GM12874 (cell line): ENCODE measurements at regions not wholly inside any gene's neighbourhood (a gene's known extent, or its start where the extent isn't known, plus 50 kb on each side); places are given as distances from the start of the nearest gene placed in this dataset.

ENCODE experiments used
- CTCF ChIP-seq: IDR thresholded peaks from 2 replicates; pipeline ENCODE4 v1.5.1; 2011; ENCODE audit warnings: low read depth, mild to moderate bottlenecking, control low read depth, low read length, moderate library complexity; ENCODE audit not compliant: insufficient read depth

GRCh38 chr1:38444311-38444710, 397.7 kb upstream of the POU3F1 start:
- TF ChIP-seq CTCF = no peak

- no peak for TF ChIP-seq CTCF
Observed at GRCh38 chr1:38440402-38440801, 393.8 kb upstream of the POU3F1 start.

GRCh38 chr1:38436749-38437148, 390.2 kb upstream of the POU3F1 start:
- TF ChIP-seq CTCF = no peak

GRCh38 chr1:38436006-38436405, 389.4 kb upstream of the POU3F1 start:
- TF ChIP-seq CTCF = no peak

- no peak for TF ChIP-seq CTCF
Observed at GRCh38 chr1:38433084-38433722, 386.6 kb upstream of the POU3F1 start.

- TF ChIP-seq CTCF = no peak
Observed at GRCh38 chr1:38431535-38432376, 385.2 kb upstream of the POU3F1 start.

- TF ChIP-seq CTCF = no peak
Observed at GRCh38 chr1:38430949-38431348, 384.4 kb upstream of the POU3F1 start.
